OCI-LY7 (cell line): ENCODE measurements at regions not wholly inside any gene's neighbourhood (a gene's known extent, or its start where the extent isn't known, plus 50 kb on each side); places are given as distances from the start of the nearest gene placed in this dataset.

ENCODE experiments used
- EZH2phosphoT487 ChIP-seq: fragments of 200-600 bp; sonication (generic); IDR thresholded peaks from 2 replicates; pipeline ENCODE4 v1.6.1; 2018; ENCODE audit warnings: low read depth, borderline replicate concordance, mild to moderate bottlenecking, mixed run types, antibody characterized with exemption, low read length, moderate library complexity, mixed read lengths
- TF ChIP-seq, protein P1 (sequence below): fragments of 200-600 bp; sonication (generic); conservative IDR thresholded peaks from 2 replicates; pipeline ENCODE4 v1.5.1; 2014; ENCODE audit warnings: mild to moderate bottlenecking, antibody characterized with exemption, low read length, moderate library complexity, mixed read lengths

DNA sequence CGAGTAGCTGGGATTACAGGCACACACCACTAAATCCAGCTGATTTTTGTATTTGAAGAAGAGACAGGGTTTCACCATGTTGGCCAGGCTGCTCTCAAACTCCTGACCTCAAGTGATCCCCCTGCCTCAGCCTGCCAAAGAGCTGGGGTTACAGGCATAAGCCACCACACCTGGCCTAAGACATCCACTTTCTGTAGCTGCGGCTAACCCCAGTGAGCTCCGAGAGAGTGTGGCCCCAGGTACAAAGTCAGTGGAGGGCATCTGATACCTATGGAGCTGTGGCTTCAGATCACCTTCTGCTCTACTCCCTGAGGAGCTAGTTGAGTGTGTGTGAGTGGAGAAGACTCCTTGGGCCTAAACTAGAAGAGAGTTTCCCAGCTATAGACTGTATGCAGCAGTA is 189.3 kb upstream of the TSC22D2 start:
- TF ChIP-seq, protein P1, sequence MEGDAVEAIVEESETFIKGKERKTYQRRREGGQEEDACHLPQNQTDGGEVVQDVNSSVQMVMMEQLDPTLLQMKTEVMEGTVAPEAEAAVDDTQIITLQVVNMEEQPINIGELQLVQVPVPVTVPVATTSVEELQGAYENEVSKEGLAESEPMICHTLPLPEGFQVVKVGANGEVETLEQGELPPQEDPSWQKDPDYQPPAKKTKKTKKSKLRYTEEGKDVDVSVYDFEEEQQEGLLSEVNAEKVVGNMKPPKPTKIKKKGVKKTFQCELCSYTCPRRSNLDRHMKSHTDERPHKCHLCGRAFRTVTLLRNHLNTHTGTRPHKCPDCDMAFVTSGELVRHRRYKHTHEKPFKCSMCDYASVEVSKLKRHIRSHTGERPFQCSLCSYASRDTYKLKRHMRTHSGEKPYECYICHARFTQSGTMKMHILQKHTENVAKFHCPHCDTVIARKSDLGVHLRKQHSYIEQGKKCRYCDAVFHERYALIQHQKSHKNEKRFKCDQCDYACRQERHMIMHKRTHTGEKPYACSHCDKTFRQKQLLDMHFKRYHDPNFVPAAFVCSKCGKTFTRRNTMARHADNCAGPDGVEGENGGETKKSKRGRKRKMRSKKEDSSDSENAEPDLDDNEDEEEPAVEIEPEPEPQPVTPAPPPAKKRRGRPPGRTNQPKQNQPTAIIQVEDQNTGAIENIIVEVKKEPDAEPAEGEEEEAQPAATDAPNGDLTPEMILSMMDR = no peak
- TF ChIP-seq EZH2phosphoT487 = no peak
